Hematopoietic multipotent progenitor cell treated with erythropoietin and hydrocortisone succinate and interleukin-3 and kit ligand, for 15 days (in vitro differentiated cells): ENCODE measurements at regions not wholly inside any gene's neighbourhood (a gene's known extent, or its start where the extent isn't known, plus 50 kb on each side); places are given as distances from the start of the nearest gene placed in this dataset.
"Not testable (repeated sequence)": the region's sequence is repeated elsewhere in the genome, so short reads cannot be mapped to it uniquely, and the experiment has no call there.

Experiments used
- DNase-seq: peaks from one replicate; pipeline ENCODE4 v3.0.0-alpha.2; 2015; ENCODE audit warnings: low spot score

DNA sequence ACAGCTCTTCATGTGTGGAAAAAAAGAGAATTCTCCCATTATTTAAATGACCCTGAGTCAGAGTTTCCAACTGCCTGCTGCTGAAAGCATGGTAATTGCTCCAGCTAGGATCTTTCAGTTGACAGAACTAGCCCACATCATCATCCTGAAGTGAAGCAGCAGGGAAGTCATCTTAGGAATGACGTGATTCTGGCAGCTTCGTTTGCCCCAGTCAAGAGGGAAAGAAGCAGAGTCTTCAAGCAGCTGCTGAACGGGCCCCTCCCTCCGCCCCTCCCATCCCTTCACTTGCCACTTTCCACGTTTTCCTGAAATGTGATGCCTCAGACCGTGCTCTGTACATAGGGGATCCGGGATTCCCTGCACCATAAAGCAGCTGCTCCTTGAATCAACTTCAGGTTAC, 455.0 kb upstream of the TMEM132C start:
- no peak for DNase-seq

DNA sequence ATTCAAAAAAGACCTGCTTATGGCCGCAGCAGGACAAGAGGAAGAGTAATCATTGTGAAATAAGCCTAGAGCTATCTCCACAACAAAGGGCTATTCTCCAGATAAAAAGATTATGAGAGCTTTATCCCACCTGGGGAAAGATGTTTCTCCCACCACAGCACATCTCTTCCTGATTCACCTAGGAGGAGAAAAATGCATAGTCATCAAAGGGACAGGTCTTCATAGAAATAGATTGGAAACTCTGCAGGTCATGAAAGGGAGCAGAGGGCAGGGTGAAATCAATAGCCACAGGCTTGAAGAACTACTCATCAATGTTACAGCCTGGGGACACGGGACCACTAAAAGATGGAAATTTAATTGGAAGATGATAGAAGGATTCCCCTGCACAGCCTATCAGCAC, 453.8 kb upstream of the TMEM132C start:
- DNase-seq, result no peak

DNA sequence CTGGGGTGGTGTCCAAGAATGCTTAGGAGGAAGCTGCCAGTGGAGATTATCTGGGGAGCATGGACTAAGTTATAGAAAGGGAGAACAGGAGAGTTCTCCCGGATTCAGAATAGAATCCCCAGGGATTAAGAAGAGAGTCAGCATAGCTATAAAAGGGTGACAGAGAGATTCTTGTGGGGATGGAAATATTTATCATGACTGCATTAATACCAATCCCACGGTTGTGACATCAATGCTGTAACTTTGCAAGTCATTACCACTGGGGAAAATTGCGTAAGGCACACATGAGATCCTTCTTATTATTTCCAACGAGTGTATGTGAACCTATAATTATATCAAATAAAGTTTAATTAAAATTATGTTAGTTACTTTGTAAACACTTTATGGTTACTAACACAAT, 447.9 kb upstream of the TMEM132C start:
- no peak for DNase-seq

DNA sequence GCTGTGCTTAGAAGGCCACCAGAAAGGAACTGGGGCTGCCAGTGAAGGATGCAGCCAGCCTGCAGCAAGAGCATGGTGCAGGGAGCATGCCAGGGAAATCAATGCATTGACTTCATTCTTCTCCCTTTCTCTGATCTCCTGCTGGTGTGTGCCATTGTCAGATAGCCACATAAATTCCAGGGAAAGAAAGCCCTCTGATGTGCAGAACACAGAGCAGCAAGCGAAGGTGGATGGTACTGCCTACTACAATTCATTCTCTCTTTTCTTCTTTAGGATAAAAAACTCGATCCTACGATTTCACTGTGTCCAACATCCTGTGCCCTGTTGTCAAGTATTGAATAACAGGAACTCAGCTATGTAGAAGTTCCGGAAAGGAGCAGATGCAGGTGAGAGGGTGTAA, 446.7 kb upstream of the TMEM132C start:
- no peak for DNase-seq

DNA sequence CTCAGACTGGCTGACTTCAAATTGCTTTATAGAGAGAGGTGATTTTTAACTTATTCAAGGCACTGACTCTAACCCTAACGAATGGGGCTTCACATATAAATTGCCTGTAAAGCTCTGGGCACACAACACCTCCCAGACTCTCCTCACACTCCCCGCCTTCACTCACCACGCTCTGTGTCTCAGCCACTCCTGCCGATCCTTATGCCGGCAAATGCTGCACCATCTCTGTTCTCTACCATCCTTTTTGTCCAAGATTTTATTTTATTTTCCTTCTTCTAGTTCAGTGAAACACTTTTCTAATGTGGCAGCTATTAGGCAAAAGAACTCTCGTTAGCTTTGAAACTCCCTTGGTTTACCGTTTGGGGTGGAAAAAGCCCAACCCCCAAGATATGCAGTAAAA, 446.1 kb upstream of the TMEM132C start:
- no peak for DNase-seq

DNA sequence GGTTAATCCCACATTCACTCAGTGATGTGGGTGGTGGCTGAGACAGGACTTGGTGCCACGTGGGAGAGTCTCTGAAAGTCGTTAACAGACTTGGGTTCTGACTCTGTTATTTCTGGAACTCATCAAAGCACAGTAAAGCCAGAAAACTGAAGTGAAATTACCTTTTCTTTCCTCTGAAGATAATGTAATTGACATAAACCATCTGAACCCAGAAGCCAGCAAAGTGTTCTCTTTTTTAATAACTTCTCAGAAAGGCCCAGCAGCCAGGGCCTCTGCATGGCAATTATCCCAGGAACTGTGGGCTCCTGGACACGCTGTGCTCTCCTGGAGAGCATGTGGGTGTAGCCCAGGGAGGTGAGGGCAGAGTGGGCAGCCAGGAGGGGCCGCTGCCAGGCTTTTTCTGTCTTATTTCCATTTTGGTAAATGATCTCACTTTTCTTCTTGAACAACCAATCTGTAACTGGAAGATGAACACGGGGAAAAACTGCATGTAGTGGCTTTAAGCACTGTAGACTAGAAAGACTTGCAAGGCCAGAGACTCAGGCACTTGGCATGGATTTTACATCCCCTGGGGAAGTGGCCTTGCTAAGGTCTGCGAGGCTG, 444.1 kb upstream of the TMEM132C start:
- DNase-seq, result no peak

DNA sequence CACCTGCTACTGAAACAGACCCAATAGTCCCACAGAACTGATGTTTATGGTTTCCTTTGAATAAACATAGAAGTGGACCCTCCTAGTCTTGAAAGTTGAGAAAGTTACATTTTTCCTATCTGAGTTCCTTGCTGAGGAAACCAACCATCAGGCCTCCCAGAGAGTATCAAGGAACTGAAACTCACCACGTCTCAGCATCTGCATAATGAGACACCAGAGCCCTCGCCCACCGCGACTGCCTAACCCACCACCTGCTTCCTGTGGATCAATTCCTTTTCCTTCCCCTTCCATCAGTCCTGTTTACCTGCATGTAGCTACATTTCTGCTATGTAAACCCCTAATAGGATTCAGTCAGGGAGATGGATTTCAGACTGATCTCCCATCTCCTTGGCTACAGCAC, 443.2 kb upstream of the TMEM132C start:
- DNase-seq, result no peak

DNA sequence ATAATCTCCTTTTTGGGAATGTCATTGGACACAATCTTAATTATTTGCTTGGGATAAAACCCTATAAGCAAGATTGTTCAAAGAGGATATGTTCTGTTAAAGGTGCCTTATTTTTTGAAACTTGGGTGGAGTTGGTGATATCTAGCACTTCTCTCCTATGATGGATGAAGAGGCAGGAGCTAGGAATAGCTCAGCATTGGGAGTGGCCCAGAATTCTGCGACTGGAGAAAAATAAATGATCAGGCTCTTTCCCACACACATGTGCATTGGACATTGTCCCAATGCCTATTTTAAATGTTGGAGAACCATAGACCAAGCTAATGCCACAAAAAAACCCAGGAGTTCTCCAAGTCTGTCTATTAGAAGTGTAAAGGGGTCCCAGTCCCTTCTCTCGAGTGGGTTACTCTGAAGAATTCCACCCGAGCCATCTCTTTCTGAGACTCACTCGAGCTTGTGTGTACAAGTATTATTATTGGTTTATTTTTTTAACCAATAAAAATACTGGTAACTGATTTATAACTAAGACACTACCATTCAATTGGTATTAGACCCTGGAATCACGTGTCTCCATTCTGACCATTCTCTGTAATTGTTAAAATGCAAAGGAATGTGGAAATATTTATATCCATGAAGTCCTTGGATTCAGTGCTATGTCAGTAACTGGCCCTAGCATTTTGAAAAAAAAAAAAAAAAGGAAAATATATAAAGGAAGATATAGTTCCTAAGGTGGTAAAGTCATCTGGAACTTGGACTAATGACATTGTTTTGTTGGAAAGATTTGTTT, 437.5 kb upstream of the TMEM132C start:
- no peak for DNase-seq

DNA sequence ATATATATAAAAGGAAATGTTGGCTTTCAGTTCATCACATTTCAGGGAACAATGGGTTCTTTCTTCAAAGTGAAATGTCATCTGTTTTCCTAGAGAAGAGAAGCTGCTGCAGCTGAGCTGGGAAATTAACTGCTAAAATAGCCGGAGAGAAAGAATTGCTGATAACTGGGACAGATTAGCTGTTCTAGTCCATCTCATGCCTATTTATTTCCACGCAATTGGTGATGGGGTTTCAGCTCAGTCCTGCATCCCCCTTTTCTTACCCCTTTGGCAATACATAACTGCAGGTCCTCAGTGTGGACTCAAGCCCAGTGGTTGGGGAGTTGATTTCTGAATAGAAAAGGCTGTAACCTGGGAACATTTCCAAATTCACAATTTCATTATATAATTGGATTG, 436.9 kb upstream of the TMEM132C start:
- DNase-seq, result no peak

DNA sequence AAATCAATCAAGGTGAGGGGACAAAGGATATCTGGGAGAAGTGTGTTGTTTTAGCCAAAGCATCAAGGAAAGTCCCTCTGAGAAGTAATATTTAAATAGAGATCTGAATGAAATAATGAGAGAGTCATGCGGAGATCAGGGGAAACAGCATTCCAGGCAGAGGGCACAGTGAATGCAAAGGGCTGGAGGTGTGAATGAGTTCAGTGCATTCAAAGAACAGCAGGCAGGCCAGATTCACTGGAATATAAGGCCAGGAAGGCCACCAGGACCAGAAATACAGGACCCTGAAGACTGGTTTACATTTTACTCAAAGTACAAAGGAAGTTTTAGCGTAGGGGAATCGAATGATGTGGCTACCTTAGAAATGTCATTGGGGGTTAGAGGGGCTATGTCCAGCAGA, 436.2 kb upstream of the TMEM132C start:
- DNase-seq, result no peak

DNA sequence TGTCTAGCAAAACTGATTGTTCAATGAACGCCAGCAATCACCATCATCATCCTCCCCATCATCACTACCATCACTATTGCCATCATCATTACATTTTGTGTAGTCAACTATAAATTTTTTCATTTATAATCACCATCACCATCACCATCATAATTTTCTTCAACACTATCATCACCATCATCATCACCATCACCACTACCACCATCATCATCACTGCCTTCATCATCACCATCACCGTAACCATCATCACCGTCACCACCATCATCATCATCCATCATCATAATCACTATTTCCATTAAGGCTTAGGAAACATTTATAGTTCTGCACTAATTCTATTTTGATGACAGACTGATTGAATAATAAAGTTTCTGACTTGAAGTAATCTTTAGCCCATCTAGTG, 434.8 kb upstream of the TMEM132C start:
- DNase-seq, result no peak

DNA sequence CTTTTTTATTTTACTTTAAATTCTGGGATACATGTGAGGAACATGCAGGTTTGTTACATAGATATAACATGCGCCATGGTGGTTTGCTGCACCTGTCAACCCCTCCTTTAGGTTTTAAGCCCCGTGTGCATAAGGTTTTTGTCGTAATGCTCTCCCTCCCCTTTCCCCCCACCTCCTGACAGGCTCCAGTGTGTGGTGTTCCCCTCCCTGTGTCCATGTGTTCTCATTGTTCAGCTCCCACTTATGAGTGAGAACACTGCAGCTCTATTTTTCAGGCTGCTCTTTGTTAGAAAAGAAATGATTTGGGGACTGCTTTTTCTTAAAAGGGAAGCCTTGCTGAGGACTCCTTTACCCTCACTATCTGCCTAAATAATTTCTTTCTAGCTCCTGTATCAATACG, 430.2 kb upstream of the TMEM132C start:
- not testable (repeated sequence) for DNase-seq

DNA sequence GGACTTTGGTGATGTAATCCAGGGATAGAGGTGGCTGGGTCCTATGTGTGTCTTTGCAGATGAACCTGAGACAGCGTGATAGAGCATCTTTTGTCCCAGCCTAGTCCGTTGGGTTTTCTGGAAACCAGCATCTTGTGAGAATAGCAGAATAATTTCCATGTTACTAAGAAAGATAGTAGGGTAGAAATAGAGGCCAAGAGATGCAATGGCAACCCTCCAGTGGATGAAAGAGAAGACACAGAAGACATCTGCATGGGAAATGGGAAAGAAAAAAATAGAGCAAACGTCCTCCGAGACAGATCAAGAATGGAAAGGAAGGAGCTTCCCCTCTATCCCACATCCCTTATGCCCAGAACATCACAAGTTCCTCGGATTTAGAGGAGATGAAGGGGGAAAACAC, 409.3 kb upstream of the TMEM132C start:
- DNase-seq, result no peak

DNA sequence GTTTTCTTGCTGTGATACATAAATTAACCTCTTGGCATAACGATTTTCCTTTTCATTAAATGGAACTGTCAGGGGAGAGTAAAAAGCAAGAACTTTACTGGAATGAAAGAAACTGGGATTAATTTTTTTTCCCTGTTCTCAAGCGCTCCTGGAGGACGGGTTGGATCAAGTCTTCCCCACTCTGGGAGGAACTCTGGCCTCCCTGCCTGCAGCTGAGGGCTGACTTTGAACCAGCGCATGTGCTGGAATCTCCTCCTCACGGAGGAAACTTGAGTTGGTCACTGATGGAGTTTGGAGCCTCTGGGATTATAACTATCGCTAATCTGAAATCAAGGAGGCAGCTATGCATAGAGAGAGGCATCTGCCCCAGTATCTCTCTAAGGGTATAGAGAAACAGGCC, 406.4 kb upstream of the TMEM132C start:
- no peak for DNase-seq

DNA sequence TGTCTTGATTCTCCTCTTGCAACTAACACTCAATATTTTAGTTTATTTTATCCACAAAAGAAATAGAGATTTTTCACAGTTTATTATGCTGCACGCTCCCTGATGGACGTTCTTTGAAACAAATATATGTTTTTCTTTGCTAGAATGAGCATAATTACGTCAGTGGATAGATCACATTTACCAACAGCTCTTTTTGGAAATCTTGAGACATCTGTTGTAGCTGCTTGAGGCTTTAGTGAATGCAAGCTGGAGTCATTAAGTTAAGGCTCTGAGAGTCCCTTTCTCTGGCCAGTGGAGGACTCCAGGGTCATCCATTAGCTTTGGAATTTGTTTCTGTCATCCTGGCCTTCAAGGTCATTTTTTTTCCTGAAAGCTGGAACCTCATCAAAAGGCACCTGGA, 405.6 kb upstream of the TMEM132C start:
- DNase-seq, result no peak

DNA sequence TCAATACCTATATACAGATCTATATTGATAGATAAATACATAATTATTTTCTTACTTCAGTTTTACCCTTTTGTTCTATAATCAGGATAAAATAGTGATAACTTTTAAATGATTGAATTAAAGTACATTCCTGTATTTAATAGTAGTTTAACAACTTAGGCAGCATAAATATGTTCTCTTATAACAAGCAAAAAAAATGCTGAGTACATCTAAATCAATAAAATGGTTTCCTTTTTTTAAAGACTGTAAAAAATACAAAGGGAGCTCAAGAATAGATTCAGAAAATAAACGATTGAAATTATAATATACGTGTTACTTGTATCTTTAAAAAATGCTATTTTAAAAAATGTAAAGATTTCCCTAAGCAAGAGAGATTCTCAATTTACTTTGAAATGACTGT, 393.7 kb upstream of the TMEM132C start:
- DNase-seq, result no peak

DNA sequence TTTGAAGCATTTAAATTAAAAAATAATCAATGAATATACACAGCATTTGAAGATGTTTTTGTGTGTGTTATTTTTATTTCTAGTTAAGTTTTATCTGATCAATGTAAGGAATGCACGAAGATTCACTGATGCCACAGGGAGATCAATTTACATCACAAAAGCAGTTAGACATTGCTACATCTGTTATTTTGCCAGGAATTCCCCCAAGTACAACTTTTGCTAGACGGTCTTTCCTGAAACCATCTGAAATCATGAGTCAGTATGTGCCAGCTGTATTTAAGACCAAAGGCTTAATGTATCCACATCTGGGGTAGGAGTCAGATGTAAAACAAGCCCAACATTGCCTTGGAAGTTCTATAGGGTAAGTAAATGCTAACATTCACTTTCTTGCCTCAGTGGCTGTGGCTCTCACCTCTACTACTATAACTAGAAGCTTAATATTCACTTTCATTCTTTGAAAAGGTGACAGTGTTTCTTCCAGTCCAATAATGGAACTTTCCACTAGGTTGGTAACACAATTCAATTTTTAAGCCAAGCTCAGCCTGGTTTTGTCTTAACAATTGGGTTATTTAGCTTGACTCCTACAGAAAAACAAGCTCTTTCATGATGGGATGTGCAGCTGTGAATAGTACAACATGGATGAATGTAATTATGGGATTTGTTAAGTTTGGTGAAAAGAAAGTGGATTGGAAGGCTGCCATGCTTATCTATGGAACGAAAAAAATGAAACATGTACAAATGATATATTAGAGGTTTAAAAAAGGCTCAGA, 385.4 kb upstream of the TMEM132C start:
- no peak for DNase-seq

DNA sequence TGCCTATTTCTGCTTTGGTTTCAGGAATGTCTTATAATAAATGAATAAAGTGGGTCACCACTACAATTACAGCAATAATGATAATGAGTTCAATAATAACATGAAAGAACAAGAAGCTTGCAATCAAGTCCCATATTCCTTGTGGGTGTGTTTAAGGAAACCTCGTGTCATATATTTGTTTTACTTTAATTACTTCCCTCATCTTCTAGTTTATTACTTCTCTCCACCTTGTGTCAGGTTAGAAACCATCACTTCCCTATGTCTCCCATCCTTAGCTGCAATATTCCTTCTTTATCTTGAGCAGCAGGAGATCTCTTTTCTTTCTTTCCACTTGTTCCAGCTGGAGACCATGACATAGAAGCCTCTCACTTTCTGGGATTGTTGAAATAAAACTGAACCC, 384.0 kb upstream of the TMEM132C start:
- no peak for DNase-seq

DNA sequence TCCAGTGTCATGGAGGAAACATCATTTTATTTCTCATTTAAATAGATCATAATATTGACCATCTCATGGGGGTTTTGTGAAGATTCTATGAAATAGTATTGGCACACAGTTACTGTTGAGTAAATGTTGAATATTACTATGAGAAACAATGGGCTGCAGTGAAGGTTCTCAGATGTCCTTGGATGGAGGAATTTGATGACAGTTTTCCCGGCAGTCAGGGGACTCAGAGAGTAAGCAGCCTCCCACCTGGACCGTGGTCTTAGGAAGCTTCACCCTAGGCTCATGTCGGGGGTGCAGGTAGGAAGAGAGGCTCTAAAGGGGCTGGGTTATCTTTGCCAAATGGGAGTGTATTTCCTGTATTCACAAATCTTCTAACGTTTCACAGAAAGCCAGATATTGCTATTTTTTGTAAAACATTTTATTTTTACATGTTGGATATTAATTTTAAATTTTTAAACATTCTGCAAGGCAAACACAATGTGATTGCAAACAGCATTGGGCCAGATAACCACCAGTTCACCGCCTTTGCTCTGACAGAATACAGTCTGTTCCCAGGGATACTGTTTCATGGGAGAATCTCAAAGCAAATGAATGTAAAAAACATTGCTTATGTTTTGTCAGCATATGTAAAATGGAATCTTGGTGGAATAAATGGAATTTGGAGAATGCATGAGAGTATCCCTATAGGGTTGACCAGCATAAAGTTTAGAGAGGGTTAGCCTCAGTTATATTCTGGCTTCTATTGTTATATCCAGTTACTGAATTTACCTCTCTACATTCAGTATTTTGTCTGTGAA, 380.8 kb upstream of the TMEM132C start:
- DNase-seq, result no peak

DNA sequence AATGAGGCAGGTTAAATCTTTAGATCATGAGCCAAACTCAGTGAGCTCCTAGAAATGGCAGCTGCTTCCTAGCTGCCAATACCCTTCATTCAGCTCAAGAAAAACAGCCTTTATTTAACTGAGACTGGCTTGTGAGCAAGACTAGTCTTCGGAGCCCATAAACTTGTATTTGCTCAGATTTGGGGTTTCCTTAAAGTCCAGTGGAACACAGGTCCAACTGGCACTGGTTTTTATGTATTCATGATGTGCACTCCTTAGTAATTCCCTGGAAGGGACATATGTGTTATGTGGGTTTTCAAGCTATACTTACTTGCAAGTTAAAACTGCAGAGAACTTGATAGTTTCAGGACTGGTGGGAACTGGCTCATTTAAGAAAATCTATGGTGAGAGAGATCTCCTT, 380.1 kb upstream of the TMEM132C start:
- DNase-seq, result no peak

DNA sequence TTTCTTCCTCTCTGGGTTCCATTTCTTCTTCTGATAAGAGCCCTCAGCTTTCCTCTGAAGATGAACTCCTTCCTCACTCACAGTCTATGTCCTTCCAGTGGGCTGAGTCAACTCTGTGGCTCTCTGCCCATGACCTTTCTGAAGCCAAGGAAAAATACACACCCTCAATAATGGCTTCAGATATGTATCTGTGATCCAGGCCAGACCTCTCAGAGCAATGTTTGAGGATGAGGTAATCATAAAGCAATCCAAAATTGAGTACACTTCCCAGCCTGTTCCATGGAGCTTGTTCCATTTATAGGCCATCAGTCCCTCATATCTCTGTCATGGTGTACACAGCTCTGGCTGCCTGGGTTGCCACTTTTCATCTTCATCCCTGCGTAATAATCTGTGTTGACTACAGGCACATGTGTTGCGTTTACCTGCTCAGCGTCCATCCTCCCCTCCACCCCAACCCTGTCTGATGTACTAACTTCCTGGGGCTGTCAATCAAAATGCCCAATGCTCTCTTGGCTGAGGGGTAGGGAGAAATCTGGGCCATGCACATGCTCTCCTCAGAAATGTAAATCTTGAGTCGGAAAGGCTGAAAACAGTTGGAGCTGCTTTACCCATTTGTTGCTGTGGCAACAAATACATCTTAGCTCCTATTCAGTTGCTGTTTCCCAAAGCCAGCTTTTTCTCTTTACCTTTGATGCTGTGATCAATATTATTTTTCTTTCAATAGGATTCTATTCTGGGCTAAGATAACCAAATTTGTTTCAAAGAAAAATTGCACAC, 377.8 kb upstream of the TMEM132C start:
- DNase-seq, result no peak
